IMR-90 (cell line): ENCODE measurements at regions not wholly inside any gene's neighbourhood (a gene's known extent, or its start where the extent isn't known, plus 50 kb on each side); places are given as distances from the start of the nearest gene placed in this dataset.

ENCODE experiments used
- ATAC-seq: fragments of 200-7000 bp; cut with Tn5 transposase; 2 replicates; pipeline ENCODE4 v1.9.1; 2020; ENCODE audit warnings: low read depth, mild to moderate bottlenecking, moderate library complexity
- BruUV-seq: library from RNA; stranded (reverse); fragments of 400-500 nt; replicated peaks from 2 replicates; lab custom pipeline; 2021; lab: Mats Ljungman, UMichigan
- CTCF ChIA-PET: fragments of 300-600 bp; formaldehyde crosslinking; extraction: SDS; loops from one replicate; lab custom pipeline; 2021; ENCODE audit warnings: antibody characterized with exemption; lab: Yijun Ruan, JAX
- POLR2A ChIA-PET: fragments of 300-600 bp; sonication (Branson Sonifier 250); formaldehyde crosslinking; loops from one replicate; lab custom pipeline; 2022; ENCODE audit warnings: antibody characterized with exemption; ENCODE audit not compliant: unreplicated experiment; lab: Charles Lee
- DNase-seq: peaks from one replicate; pipeline ENCODE4 v3.0.0; 2013
- H2AFZ ChIP-seq: replicated peaks from 2 replicates; pipeline ENCODE3; 2013; ENCODE audit warnings: low read length, mild to moderate bottlenecking; ENCODE audit not compliant: poor library complexity
- H2AK5ac ChIP-seq: 2 replicates; pipeline ENCODE4 v1.6.1; 2013; ENCODE audit warnings: low read depth, low read length, inconsistent platforms
- H2AK9ac ChIP-seq: replicated peaks from 2 replicates; pipeline ENCODE3; 2013; ENCODE audit warnings: mild to moderate bottlenecking, low read depth, low read length, moderate library complexity; ENCODE audit not compliant: poor library complexity
- H2BK120ac ChIP-seq: 2 replicates; pipeline ENCODE4 v1.6.1; 2013; ENCODE audit warnings: low read depth, low read length, inconsistent platforms
- H2BK15ac ChIP-seq: 3 replicates; pipeline ENCODE4 v1.6.1; 2013; ENCODE audit warnings: low read depth, low read length, inconsistent platforms
- H2BK20ac ChIP-seq: 2 replicates; pipeline ENCODE4 v1.6.1; 2013; ENCODE audit warnings: low read depth, mild to moderate bottlenecking, inconsistent platforms, low read length, moderate library complexity
- H2BK5ac ChIP-seq: 2 replicates; pipeline ENCODE4 v1.6.1; 2013; ENCODE audit warnings: mild to moderate bottlenecking, low read depth, low read length, inconsistent platforms; ENCODE audit not compliant: poor library complexity, severe bottlenecking
- H3K14ac ChIP-seq: replicated peaks from 2 replicates; pipeline ENCODE4 v1.6.1; 2013; ENCODE audit warnings: low read depth, low read length, inconsistent platforms
- H3K18ac ChIP-seq: 2 replicates; pipeline ENCODE4 v1.6.1; 2013; ENCODE audit warnings: low read depth, low read length, control low read depth
- H3K23ac ChIP-seq: 2 replicates; pipeline ENCODE4 v1.6.1; 2013; ENCODE audit warnings: low read depth, low read length, inconsistent platforms
- H3K27ac ChIP-seq: 2 replicates; pipeline ENCODE4 v1.5.1; 2013; ENCODE audit warnings: mild to moderate bottlenecking, control low read depth, low read length; ENCODE audit not compliant: insufficient read depth
- H3K27me3 ChIP-seq: 2 replicates; pipeline ENCODE4 v1.6.1; 2013; ENCODE audit warnings: low read length; ENCODE audit not compliant: control insufficient read depth, insufficient read depth
- H3K36me3 ChIP-seq: 2 replicates; pipeline ENCODE4 v1.6.1; 2013; ENCODE audit warnings: low read length, mixed read lengths; ENCODE audit not compliant: control insufficient read depth, insufficient read depth
- H3K4ac ChIP-seq: 2 replicates; pipeline ENCODE4 v1.6.1; 2013; ENCODE audit warnings: low read depth, low read length, inconsistent platforms
- H3K4me1 ChIP-seq: 2 replicates; pipeline ENCODE4 v1.6.1; 2013; ENCODE audit warnings: low read length, mixed read lengths; ENCODE audit not compliant: control insufficient read depth, insufficient read depth
- H3K4me2 ChIP-seq: 2 replicates; pipeline ENCODE4 v1.6.1; 2013; ENCODE audit warnings: low read depth, mild to moderate bottlenecking, control low read depth, low read length, moderate library complexity
- H3K4me3 ChIP-seq: 2 replicates; pipeline ENCODE4 v1.5.1; 2013; ENCODE audit warnings: low read depth, mild to moderate bottlenecking, control low read depth, low read length, moderate library complexity; ENCODE audit not compliant: insufficient read depth
- H3K56ac ChIP-seq: 2 replicates; pipeline ENCODE4 v1.6.1; 2013; ENCODE audit warnings: low read length, inconsistent platforms; ENCODE audit not compliant: insufficient read depth; ENCODE audit errors: extremely low read depth
- H3K79me1 ChIP-seq, 2 experiments: 2 replicates each; pipeline ENCODE4 v1.6.1; 2013; ENCODE audit warnings: low read length in 2 of 2, inconsistent platforms in 1 of 2, low read depth in 1 of 2
- H3K9ac ChIP-seq: 2 replicates; pipeline ENCODE4 v1.6.1; 2013; ENCODE audit warnings: low read depth, low read length, control low read depth
- H3K9me1 ChIP-seq: 2 replicates; pipeline ENCODE4 v1.6.1; 2013; ENCODE audit warnings: low read length, inconsistent platforms; ENCODE audit not compliant: insufficient read depth
- H3K9me3 ChIP-seq: 2 replicates; pipeline ENCODE4 v1.6.1; 2013; ENCODE audit warnings: low read length; ENCODE audit not compliant: control insufficient read depth, insufficient read depth
- H4K20me1 ChIP-seq: 2 replicates; pipeline ENCODE4 v1.6.1; 2013; ENCODE audit warnings: low read length, inconsistent platforms; ENCODE audit not compliant: insufficient read depth
- H4K5ac ChIP-seq: 2 replicates; pipeline ENCODE4 v1.6.1; 2013; ENCODE audit warnings: mild to moderate bottlenecking, low read depth, low read length, control low read depth
- H4K8ac ChIP-seq, 2 experiments: 2 replicates each; pipeline ENCODE4 v1.6.1; 2013; ENCODE audit warnings: low read depth in 2 of 2, low read length in 2 of 2, control low read depth in 1 of 2, inconsistent platforms in 1 of 2
- H4K91ac ChIP-seq: 2 replicates; pipeline ENCODE4 v1.6.1; 2013; ENCODE audit warnings: low read depth, low read length, inconsistent platforms; ENCODE audit not compliant: insufficient read depth
- CHD1 ChIP-seq: IDR thresholded peaks from 2 replicates; pipeline ENCODE4 v1.6.1; 2012; ENCODE audit warnings: low read depth, low read length, improper control_type of control experiment
- ELK1 ChIP-seq: fragments of 150-350 bp; IDR thresholded peaks from 2 replicates; pipeline ENCODE4 v1.6.1; 2016; ENCODE audit warnings: low read depth, mild to moderate bottlenecking, low read length, moderate library complexity, borderline replicate concordance
- FOS ChIP-seq: fragments of 150-350 bp; IDR thresholded peaks from 2 replicates; pipeline ENCODE4 v1.6.1; 2016; ENCODE audit warnings: low read depth, low read length
- MAZ ChIP-seq: IDR thresholded peaks from 2 replicates; pipeline ENCODE4 v1.6.1; 2012; ENCODE audit warnings: low read depth, mild to moderate bottlenecking, low read length, improper control_type of control experiment, moderate library complexity, borderline replicate concordance
- POLR2A ChIP-seq: IDR thresholded peaks from 2 replicates; pipeline ENCODE4 v1.6.1; 2012; ENCODE audit warnings: mild to moderate bottlenecking, low read depth, low read length
- RAD21 ChIP-seq: IDR thresholded peaks from 2 replicates; pipeline ENCODE4 v1.6.1; 2012; ENCODE audit warnings: low read length, improper control_type of control experiment
- SMC3 ChIP-seq: fragments of 150-350 bp; IDR thresholded peaks from 2 replicates; pipeline ENCODE4 v1.6.1; 2016; ENCODE audit warnings: low read depth, mild to moderate bottlenecking, antibody characterized with exemption, low read length, moderate library complexity
- dilution Hi-C: fragments of 300-500 bp; cut with HindIII; formaldehyde crosslinking; loops from one replicate; pipeline ENCODE4 v1.14.3; 2018; ENCODE audit warnings: low sequenced_read_pairs; ENCODE audit not compliant: unreplicated experiment
- in situ Hi-C: fragments of 300-500 bp; cut with MboI; formaldehyde crosslinking; loops from 3 replicates; pipeline ENCODE4 v1.14.3; 2019; ENCODE audit warnings: low sequenced_read_pairs, inconsistent platforms, mixed read lengths
- intact Hi-C: fragments of 100-400 bp; cut with micrococcal nuclease; formaldehyde crosslinking; loops from 2 replicates; pipeline ENCODE4 v1.10.0; 2022

GRCh38 chr13:67833564-67833963, 603.4 kb upstream of the PCDH9 start:
- Histone ChIP-seq H3K56ac (no peak overlapping the region), H3K36me3 (no peaks in the 10 kb centered on the region), H4K20me1 (no peaks in the 10 kb centered on the region), H3K4ac (no peak overlapping the region), H3K9ac (no peak overlapping the region), H3K4me3 (no peak overlapping the region), H3K18ac (no peak overlapping the region), H3K27me3 (no peaks in the 10 kb centered on the region), H3K79me1 (no peaks in the 10 kb centered on the region), H3K9me3 (peaks cover 4% of the 10 kb centered on the region), H2BK5ac (no peak overlapping the region), H3K4me1 (no peaks in the 10 kb centered on the region), H2BK120ac (no peak overlapping the region), H3K23ac (no peak overlapping the region), H2BK20ac (no peak overlapping the region), H3K14ac (no peak overlapping the region), H3K4me2 (no peak overlapping the region), H2AK5ac (no peak overlapping the region), H2AK9ac (no peak overlapping the region), H4K8ac (no peak overlapping the region), H2BK15ac (no peak overlapping the region), H4K5ac (no peak overlapping the region), H3K27ac (no peak overlapping the region), H3K9me1 (no peaks in the 10 kb centered on the region), H2AFZ (no peak overlapping the region), H4K91ac (no peak overlapping the region)
- POLR2A ChIA-PET, result no interaction called here
- no peak for ATAC-seq
- BruUV-seq, result no TSS peak
- dilution Hi-C loops, result no loop called here
- no peak for DNase-seq
- CTCF ChIA-PET, result no interaction called here
- intact Hi-C loops, result no loop called here
- TF ChIP-seq CHD1 (no peak), MAZ (no peak), FOS (no peak), SMC3 (no peak), ELK1 (no peak), RAD21 (no peak), POLR2A (no peak)
- in situ Hi-C loops, result no loop called here
